T-cell (primary cell): ENCODE measurements at regions not wholly inside any gene's neighbourhood (a gene's known extent, or its start where the extent isn't known, plus 50 kb on each side); places are given as distances from the start of the nearest gene placed in this dataset.
A peak's percentile ranks its signal among the peaks of the same experiment; 100 is the strongest.

Experiments
- ATAC-seq, 4 experiments: fragments of 200-7000 bp in 3 of 4; fragments of 150-1000 bp in 1 of 4; cut with Tn5 transposase; replicated peaks in 1 of 4; 1 replicate in 3 of 4; 2 replicates in 1 of 4; pipeline ENCODE4 v1.10.0; 2021; ENCODE audit warnings: moderate library complexity in 3 of 4, mild to moderate bottlenecking in 2 of 4, moderate number of reproducible peaks in 1 of 4
- CTCF ChIA-PET, 2 donors: fragments of 300-600 bp; sonication (Branson Sonifier 250); formaldehyde crosslinking; loops; one replicate each; lab custom pipeline; 2022; ENCODE audit warnings: antibody characterized with exemption in 2 of 2; lab: Charles Lee
- POLR2A ChIA-PET, 2 donors: fragments of 300-600 bp; sonication (Branson Sonifier 250); formaldehyde crosslinking; loops; one replicate each; lab custom pipeline; 2022; ENCODE audit warnings: antibody characterized with exemption in 2 of 2; lab: Charles Lee
- DNase-seq, 35 experiments: peaks; one replicate each; pipeline versions ENCODE4 v3.0.0 to v3.0.0-alpha.2; 2013 to 2023
- H3K27ac ChIP-seq: one replicate; pipeline ENCODE4 v1.5.1; 2013; ENCODE audit warnings: low read length
- H3K27me3 ChIP-seq, 2 experiments: replicated peaks in 1 of 2; 1 replicate in 1 of 2; 2 replicates in 1 of 2; pipeline versions ENCODE4 v1.6.1 to v1.7.0; 2013; ENCODE audit warnings: low read length in 1 of 2, mixed read lengths in 1 of 2; ENCODE audit not compliant: control insufficient read depth in 2 of 2, insufficient read depth in 2 of 2; ENCODE audit errors: extremely low read depth in 1 of 2
- H3K36me3 ChIP-seq, 2 donors: 1 replicate in 1 of 2; 2 replicates in 1 of 2; pipeline versions ENCODE4 v1.6.1 to v1.7.0; 2013; ENCODE audit warnings: low read length in 1 of 2; ENCODE audit not compliant: control insufficient read depth in 2 of 2, insufficient read depth in 1 of 2; ENCODE audit errors: extremely low read depth in 1 of 2
- H3K4me1 ChIP-seq, 2 experiments: 1 replicate in 1 of 2; 2 replicates in 1 of 2; pipeline versions ENCODE4 v1.6.1 to v1.7.0; 2013; ENCODE audit warnings: low read length in 2 of 2, mixed read lengths in 1 of 2; ENCODE audit not compliant: insufficient read depth in 2 of 2, control insufficient read depth in 1 of 2; ENCODE audit errors: extremely low read depth in 1 of 2
- H3K4me3 ChIP-seq, 2 donors: 1 replicate in 1 of 2; 2 replicates in 1 of 2; pipeline versions ENCODE4 v1.5.1 to v1.7.0; 2013; ENCODE audit warnings: mild to moderate bottlenecking in 2 of 2, low read length in 1 of 2, moderate library complexity in 1 of 2; ENCODE audit not compliant: control insufficient read depth in 1 of 2; ENCODE audit errors: extremely low read depth in 1 of 2
- H3K9me3 ChIP-seq: 2 replicates; pipeline ENCODE4 v1.7.0; 2013
- H3K27ac Mint-ChIP-seq, 2 donors: one replicate each; pipeline ENCODE4 v1.8.0; 2020 to 2021; ENCODE audit warnings: mild to moderate bottlenecking in 2 of 2, mixed read lengths in 2 of 2
- H3K27me3 Mint-ChIP-seq, 2 donors: one replicate each; pipeline ENCODE4 v1.8.0; 2021 to 2022; ENCODE audit warnings: mixed read lengths in 2 of 2
- H3K36me3 Mint-ChIP-seq: one replicate; pipeline ENCODE4 v1.8.0; 2021; ENCODE audit warnings: mixed read lengths
- H3K4me1 Mint-ChIP-seq, 3 donors: one replicate each; pipeline ENCODE4 v1.8.0; 2020 to 2022; ENCODE audit warnings: mixed read lengths in 3 of 3, mild to moderate bottlenecking in 1 of 3
- H3K4me3 Mint-ChIP-seq, 3 donors: one replicate each; pipeline ENCODE4 v1.8.0; 2020 to 2022; ENCODE audit warnings: mild to moderate bottlenecking in 3 of 3, mixed read lengths in 3 of 3, moderate library complexity in 3 of 3
- H3K9me3 Mint-ChIP-seq, 3 donors: one replicate each; pipeline ENCODE4 v1.8.0; 2020 to 2022; ENCODE audit warnings: mixed read lengths in 3 of 3
- WGBS: methylation state at CpG from one replicate; pipeline ENCODE4 v1.1.5; 2013; ENCODE audit warnings: missing lambda C conversion rate; ENCODE audit not compliant: insufficient coverage; 5-methylcytosine and 5-hydroxymethylcytosine counted together

DNA sequence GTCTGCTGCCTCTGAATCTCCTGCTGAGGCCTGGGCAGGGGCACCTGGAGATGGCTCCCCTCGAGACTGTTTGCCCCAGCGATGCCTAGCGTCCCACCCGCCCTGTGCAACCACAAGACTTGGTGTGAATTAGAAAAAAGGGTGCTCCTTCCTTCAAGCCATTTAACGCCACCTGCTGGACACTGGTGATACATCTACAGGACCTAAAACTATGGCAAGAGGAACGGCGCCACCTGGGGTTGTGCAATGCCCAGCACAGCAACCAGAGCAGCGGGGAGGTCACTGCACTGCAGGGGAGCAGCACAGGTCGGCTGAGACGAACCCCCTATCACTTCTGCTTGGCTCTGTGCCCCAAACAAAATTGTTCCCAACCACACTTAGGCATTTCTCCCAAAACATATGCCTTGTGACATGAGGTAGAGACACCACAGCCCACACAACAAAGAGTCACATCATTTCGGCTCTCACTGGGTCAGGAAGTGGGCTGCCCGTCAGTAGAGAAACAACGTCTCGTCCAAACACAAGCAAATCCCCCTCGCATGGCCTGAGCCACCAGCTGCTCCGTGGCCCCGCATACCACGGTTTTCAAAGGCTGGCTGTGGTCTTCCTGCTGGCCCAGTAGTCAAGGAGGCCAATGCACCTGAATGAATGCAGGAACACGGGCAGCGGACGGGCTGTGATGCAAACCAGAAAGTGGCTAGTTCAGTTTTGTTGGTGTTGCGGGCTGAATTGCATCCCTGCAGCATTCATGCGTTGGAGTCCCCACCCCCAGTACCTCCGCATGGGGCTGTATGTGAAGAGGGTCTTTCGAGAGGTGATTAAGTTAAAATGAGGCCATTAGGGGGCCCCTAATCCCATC lies 171.9 kb downstream of the SHANK2 start:
- Mint-ChIP-seq H3K4me3 (no peak overlapping the region), H3K4me1 (no peaks in the 10 kb centered on the region), H3K9me3 (no peaks in the 10 kb centered on the region), H3K27me3 (peaks cover 0 to 15% of the 10 kb centered on the region in 2 donors), H3K27ac (no peak overlapping the region), H3K36me3 (no peaks in the 10 kb centered on the region)
- ChIA-PET POLR2A (no interaction called here), CTCF (no interaction called here)
- DNase-seq, result peak in 6 of 35 experiments; percentile 1 to 14 (median 3)
- no peak for ATAC-seq
- 43% methylated on average over 20 of the region's 25 CpGs for WGBS
- peaks cover 0 to 26% of the 10 kb centered on the region in 2 experiments for H3K27me3 ChIP-seq
- H3K27ac ChIP-seq, result no peak overlapping the region
- H3K4me3 ChIP-seq, result no peak overlapping the region
- H3K9me3 ChIP-seq, result no peaks in the 10 kb centered on the region
- H3K36me3 ChIP-seq, result no peaks in the 10 kb centered on the region
- no peaks in the 10 kb centered on the region for H3K4me1 ChIP-seq

DNA sequence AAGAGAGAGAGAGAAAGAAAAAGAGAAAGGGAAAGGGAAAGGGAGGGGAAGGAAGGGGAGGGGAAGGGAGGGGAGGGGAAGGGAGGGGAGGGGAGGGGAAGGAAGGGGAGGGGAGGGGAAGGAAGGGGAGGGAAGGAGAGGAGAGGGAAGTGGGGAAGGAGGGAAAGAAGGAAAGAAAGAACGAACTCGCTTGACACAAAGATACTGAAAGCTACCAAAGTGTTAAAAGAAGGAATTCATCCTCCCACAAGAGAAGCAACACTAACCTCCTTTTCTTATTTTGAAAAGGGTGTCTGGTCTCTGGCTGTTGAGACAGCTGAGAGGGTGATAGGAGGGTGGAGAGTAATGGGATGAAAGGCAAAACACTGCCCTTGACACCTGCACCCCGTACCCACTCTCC lies 172.6 kb downstream of the SHANK2 start:
- H3K27me3 Mint-ChIP-seq, result peaks cover 0 to 15% of the 10 kb centered on the region in 2 donors
- no peak for DNase-seq
- 86% methylated on average over 1 of the region's 3 CpGs for WGBS
- ChIA-PET CTCF (no interaction called here), POLR2A (no interaction called here)
- Histone ChIP-seq H3K27me3 (peaks cover 0 to 32% of the 10 kb centered on the region in 2 experiments), H3K4me1 (no peaks in the 10 kb centered on the region), H3K9me3 (no peaks in the 10 kb centered on the region), H3K36me3 (no peaks in the 10 kb centered on the region), H3K27ac (no peak overlapping the region), H3K4me3 (no peak overlapping the region)
- H3K4me3 Mint-ChIP-seq, result no peak overlapping the region
- no peaks in the 10 kb centered on the region for H3K36me3 Mint-ChIP-seq
- H3K4me1 Mint-ChIP-seq, result no peaks in the 10 kb centered on the region
- no peak for ATAC-seq
- no peak overlapping the region for H3K27ac Mint-ChIP-seq
- no peaks in the 10 kb centered on the region for H3K9me3 Mint-ChIP-seq

DNA sequence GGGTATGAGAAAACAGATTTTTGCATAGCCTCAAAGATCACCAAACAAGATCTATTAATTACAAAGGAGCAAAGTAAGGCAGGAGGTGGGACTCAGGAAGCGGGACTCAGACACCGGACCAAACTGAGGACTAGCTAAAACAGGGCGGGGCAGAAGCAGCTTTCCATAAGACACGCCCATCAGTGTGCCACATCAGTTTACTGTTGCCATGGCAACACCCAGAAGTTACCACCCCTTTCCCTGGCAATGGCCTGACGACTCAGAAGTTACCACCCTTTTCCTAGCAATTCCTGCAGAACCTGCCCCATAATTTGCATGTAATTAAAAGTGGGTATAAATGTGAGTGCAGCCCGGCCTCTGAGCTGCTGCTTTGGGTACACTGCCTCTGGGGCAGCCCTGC lies 173.9 kb downstream of the SHANK2 start:
- Histone ChIP-seq H3K36me3 (no peaks in the 10 kb centered on the region), H3K9me3 (no peaks in the 10 kb centered on the region), H3K4me1 (no peaks in the 10 kb centered on the region), H3K27ac (no peak overlapping the region), H3K4me3 (no peak overlapping the region), H3K27me3 (peaks cover 0 to 30% of the 10 kb centered on the region in 2 experiments)
- Mint-ChIP-seq H3K4me1 (no peaks in the 10 kb centered on the region), H3K4me3 (no peak overlapping the region), H3K27ac (no peak overlapping the region), H3K9me3 (no peaks in the 10 kb centered on the region), H3K36me3 (no peaks in the 10 kb centered on the region), H3K27me3 (peaks cover 3 to 18% of the 10 kb centered on the region in 2 donors)
- POLR2A ChIA-PET, result no interaction called here
- WGBS, result 90% methylated on average over 3 of the region's 6 CpGs
- no peak for ATAC-seq
- CTCF ChIA-PET, result no interaction called here
- no peak for DNase-seq

DNA sequence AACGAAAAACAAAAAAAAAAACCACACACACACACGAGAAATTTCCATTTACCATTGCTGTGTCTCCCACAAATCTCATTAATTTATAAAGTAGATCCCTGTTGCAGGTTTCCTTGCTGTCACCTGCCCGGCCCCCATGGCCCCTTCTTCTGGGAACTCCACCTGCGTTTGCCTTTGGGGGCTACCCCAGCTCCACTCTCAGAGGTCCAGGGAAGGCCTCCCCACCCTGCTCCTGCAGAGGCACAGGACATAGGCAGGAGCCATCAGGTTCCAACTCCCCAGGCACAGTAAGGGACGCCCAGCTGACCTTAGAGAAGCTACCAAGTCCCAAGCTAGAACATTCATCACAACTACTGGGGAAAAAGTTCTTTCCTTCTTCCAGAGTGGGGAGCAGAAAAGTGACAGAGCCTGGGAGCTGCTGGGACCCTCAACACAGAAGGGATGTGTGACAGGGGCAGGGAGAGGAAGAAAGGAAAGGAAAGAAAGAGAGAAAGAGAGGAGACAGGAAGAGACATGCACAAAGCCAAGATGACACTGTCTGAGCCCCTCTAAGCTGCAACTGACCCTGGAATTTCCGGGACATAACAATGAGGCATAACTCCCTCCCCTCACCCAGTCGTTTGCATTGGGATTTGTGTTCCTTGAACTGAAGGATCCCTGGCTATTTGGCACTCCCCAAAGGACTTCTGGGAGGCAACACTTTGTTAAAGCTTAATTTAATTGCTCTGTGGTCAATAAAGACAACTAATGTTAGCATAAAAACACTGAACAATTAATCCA lies 175.7 kb downstream of the SHANK2 start:
- 57% methylated on average over 1 of the region's 7 CpGs for WGBS
- ATAC-seq (no peak), DNase-seq (no peak)

GRCh38 chr11:71075871-71076420 lies 176.4 kb downstream of the SHANK2 start:
- Mint-ChIP-seq H3K27me3 (peaks cover 3 to 14% of the 10 kb centered on the region in 2 donors), H3K4me3 (no peak overlapping the region), H3K27ac (no peak overlapping the region), H3K4me1 (no peaks in the 10 kb centered on the region), H3K36me3 (no peaks in the 10 kb centered on the region), H3K9me3 (no peaks in the 10 kb centered on the region)
- CTCF ChIA-PET, result interaction anchor here in 1 of 2 donors (0.6 kb wide), 1 partner anchor 243 kb away, joined by 4 read pairs; no protein-coding TSS in a partner anchor
- 63% methylated on average over 5 of the region's 10 CpGs for WGBS
- ATAC-seq (no peak), DNase-seq (no peak)
- H3K9me3 ChIP-seq, result no peaks in the 10 kb centered on the region
- H3K27me3 ChIP-seq, result peaks cover 0 to 15% of the 10 kb centered on the region in 2 experiments
- H3K27ac ChIP-seq, result no peak overlapping the region
- H3K4me1 ChIP-seq, result no peaks in the 10 kb centered on the region
- H3K36me3 ChIP-seq, result no peaks in the 10 kb centered on the region
- POLR2A ChIA-PET, result no interaction called here
- H3K4me3 ChIP-seq, result no peak overlapping the region

More for the DNA sequence above, 175.7 kb downstream of the SHANK2 start:
- Histone ChIP-seq H3K4me1 (no peaks in the 10 kb centered on the region), H3K36me3 (no peaks in the 10 kb centered on the region), H3K9me3 (no peaks in the 10 kb centered on the region), H3K27me3 (peaks cover 0 to 21% of the 10 kb centered on the region in 2 experiments), H3K4me3 (no peak overlapping the region), H3K27ac (no peak overlapping the region)
- Mint-ChIP-seq H3K9me3 (no peaks in the 10 kb centered on the region), H3K36me3 (no peaks in the 10 kb centered on the region), H3K4me1 (no peaks in the 10 kb centered on the region), H3K27ac (no peak overlapping the region), H3K4me3 (no peak overlapping the region), H3K27me3 (peaks cover 3 to 15% of the 10 kb centered on the region in 2 donors)
- CTCF ChIA-PET, result interaction anchor here in 1 of 2 donors (0.5 to 0.7 kb wide), 3 partner anchors 26 to 347 kb away, joined by 4 to 6 read pairs (median 4); no protein-coding TSS in a partner anchor
- POLR2A ChIA-PET, result no interaction called here

- no peak overlapping the region for H3K4me3 ChIP-seq
- Mint-ChIP-seq H3K9me3 (no peaks in the 10 kb centered on the region), H3K27me3 (peaks cover 3 to 11% of the 10 kb centered on the region in 2 donors), H3K4me3 (no peak overlapping the region), H3K4me1 (no peaks in the 10 kb centered on the region), H3K36me3 (no peaks in the 10 kb centered on the region), H3K27ac (no peak overlapping the region)
- H3K36me3 ChIP-seq, result no peaks in the 10 kb centered on the region
- DNase-seq, result no peak
- 96% methylated on average over 13 of the region's 14 CpGs for WGBS
- POLR2A ChIA-PET, result no interaction called here
- CTCF ChIA-PET, result interaction anchor here in 1 of 2 donors (0.6 kb wide), 1 partner anchor 1147 kb away, joined by 4 read pairs; no protein-coding TSS in a partner anchor
- H3K27ac ChIP-seq, result no peak overlapping the region
- no peaks in the 10 kb centered on the region for H3K9me3 ChIP-seq
- H3K27me3 ChIP-seq, result peaks cover 0 to 13% of the 10 kb centered on the region in 2 experiments
- H3K4me1 ChIP-seq, result no peaks in the 10 kb centered on the region
- ATAC-seq, result no peak
These were observed 177.2 kb downstream of the SHANK2 start for GRCh38 chr11:71075116-71075720.
